ENCODE measurements at regions not wholly inside any gene's neighbourhood (a gene's known extent, or its start where the extent isn't known, plus 50 kb on each side); places are given as distances from the start of the nearest gene placed in this dataset.

- H3K27ac ChIP-seq (ENCODE audit: low read depth, low read length): no peak overlapping the region
- H3K9me3 ChIP-seq (ENCODE audit: control insufficient read depth, insufficient read depth, low read length): no peaks in the 10 kb centered on the region
- no peak overlapping the region for H3K4me3 ChIP-seq (ENCODE audit: low read depth, low read length)
- no peak for TF ChIP-seq CTCF (IDR thresholded peaks at IDR 0.05; ENCODE audit: low read depth, low read length)
- CTCF ChIA-PET: no interaction called here
- DNase-seq (ENCODE audit: low read depth, low spot score): no peak
- H3K27me3 ChIP-seq (ENCODE audit: control insufficient read depth, insufficient read depth, low read length): peaks cover 9% of the 10 kb centered on the region
- POLR2A ChIA-PET: no interaction called here
Observed at GRCh38 chr15:31537770-31538592, 211.3 kb downstream of the KLF13 start.

- peaks cover 9% of the 10 kb centered on the region for H3K27me3 ChIP-seq (ENCODE audit: control insufficient read depth, insufficient read depth, low read length)
- no peak for TF ChIP-seq CTCF (IDR thresholded peaks at IDR 0.05; ENCODE audit: low read depth, low read length)
- CTCF ChIA-PET: no interaction called here
- DNase-seq (ENCODE audit: low read depth, low spot score): no peak
- no peak overlapping the region for H3K4me3 ChIP-seq (ENCODE audit: low read depth, low read length)
- H3K27ac ChIP-seq (ENCODE audit: low read depth, low read length): no peak overlapping the region
- H3K9me3 ChIP-seq (ENCODE audit: control insufficient read depth, insufficient read depth, low read length): no peaks in the 10 kb centered on the region
- POLR2A ChIA-PET: no interaction called here
Observed at GRCh38 chr15:31540633-31541032, 214.0 kb downstream of the KLF13 start.

GRCh38 chr15:31544361-31544760 lies 217.7 kb downstream of the KLF13 start:
- ChIA-PET CTCF (interaction anchor here (0.9 kb wide), 1 partner anchor 685 kb away, joined by 3 read pairs; no protein-coding TSS in a partner anchor), POLR2A (no interaction called here)
- peaks cover 2% of the 10 kb centered on the region for H3K27me3 ChIP-seq (ENCODE audit: control insufficient read depth, insufficient read depth, low read length)
- no peak for DNase-seq (ENCODE audit: low read depth, low spot score)
- no peak for TF ChIP-seq CTCF (IDR thresholded peaks at IDR 0.05; ENCODE audit: low read depth, low read length)
- H3K27ac ChIP-seq (ENCODE audit: low read depth, low read length): no peak overlapping the region
- H3K4me3 ChIP-seq (ENCODE audit: low read depth, low read length): no peak overlapping the region
- no peaks in the 10 kb centered on the region for H3K9me3 ChIP-seq (ENCODE audit: control insufficient read depth, insufficient read depth, low read length)

- CTCF ChIA-PET: interaction anchor here (0.9 kb wide), 1 partner anchor 686 kb away, joined by 3 read pairs; no protein-coding TSS in a partner anchor
Observed at GRCh38 chr15:31545257-31545656, 218.6 kb downstream of the KLF13 start.

More at GRCh38 chr15:31545257-31545656, 218.6 kb downstream of the KLF13 start:
- Histone ChIP-seq H3K9me3 (ENCODE audit: control insufficient read depth, insufficient read depth, low read length) (no peaks in the 10 kb centered on the region), H3K27me3 (ENCODE audit: control insufficient read depth, insufficient read depth, low read length) (peaks cover 3% of the 10 kb centered on the region), H3K4me3 (ENCODE audit: low read depth, low read length) (no peak overlapping the region), H3K27ac (ENCODE audit: low read depth, low read length) (no peak overlapping the region)
- POLR2A ChIA-PET: no interaction called here
- DNase-seq (ENCODE audit: low read depth, low spot score): no peak
- TF ChIP-seq CTCF (IDR thresholded peaks at IDR 0.05; ENCODE audit: low read depth, low read length): no peak
